Tibial nerve (tissue), 4 donors: ENCODE measurements at regions not wholly inside any gene's neighbourhood (a gene's known extent, or its start where the extent isn't known, plus 50 kb on each side); places are given as distances from the start of the nearest gene placed in this dataset.

ENCODE experiments used
- EP300 ChIP-seq, 2 donors: sonication (generic); formaldehyde crosslinking; IDR thresholded peaks; one replicate each; pipeline ENCODE4 v1.6.1; 2017; ENCODE audit warnings: antibody characterized with exemption in 2 of 2, mild to moderate bottlenecking in 1 of 2
- POLR2A ChIP-seq, 2 donors: fragments of 450-650 bp; IDR thresholded peaks; one replicate each; pipeline ENCODE4 v1.6.1; 2017; ENCODE audit warnings: antibody characterized with exemption in 2 of 2, mild to moderate bottlenecking in 2 of 2, moderate library complexity in 2 of 2
- TF ChIP-seq, protein P1 (sequence below), 5 experiments: fragments of 200-600 bp in 3 of 5; fragments of 450-650 bp in 2 of 5; sonication (generic) in 3 of 5; IDR thresholded peaks; one replicate each; pipeline ENCODE4 v1.5.1; 2016 to 2019; ENCODE audit warnings: antibody characterized with exemption in 5 of 5, mild to moderate bottlenecking in 3 of 5, moderate library complexity in 2 of 5

GRCh38 chr6:170153436-170154319, 137.2 kb downstream of the DLL1 start:
- TF ChIP-seq, protein P1, sequence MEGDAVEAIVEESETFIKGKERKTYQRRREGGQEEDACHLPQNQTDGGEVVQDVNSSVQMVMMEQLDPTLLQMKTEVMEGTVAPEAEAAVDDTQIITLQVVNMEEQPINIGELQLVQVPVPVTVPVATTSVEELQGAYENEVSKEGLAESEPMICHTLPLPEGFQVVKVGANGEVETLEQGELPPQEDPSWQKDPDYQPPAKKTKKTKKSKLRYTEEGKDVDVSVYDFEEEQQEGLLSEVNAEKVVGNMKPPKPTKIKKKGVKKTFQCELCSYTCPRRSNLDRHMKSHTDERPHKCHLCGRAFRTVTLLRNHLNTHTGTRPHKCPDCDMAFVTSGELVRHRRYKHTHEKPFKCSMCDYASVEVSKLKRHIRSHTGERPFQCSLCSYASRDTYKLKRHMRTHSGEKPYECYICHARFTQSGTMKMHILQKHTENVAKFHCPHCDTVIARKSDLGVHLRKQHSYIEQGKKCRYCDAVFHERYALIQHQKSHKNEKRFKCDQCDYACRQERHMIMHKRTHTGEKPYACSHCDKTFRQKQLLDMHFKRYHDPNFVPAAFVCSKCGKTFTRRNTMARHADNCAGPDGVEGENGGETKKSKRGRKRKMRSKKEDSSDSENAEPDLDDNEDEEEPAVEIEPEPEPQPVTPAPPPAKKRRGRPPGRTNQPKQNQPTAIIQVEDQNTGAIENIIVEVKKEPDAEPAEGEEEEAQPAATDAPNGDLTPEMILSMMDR (IDR thresholded peaks at IDR 0.05) = no peak
- no peak for TF ChIP-seq POLR2A (IDR thresholded peaks at IDR 0.05)
- no peak for TF ChIP-seq EP300 (IDR thresholded peaks at IDR 0.05)
